ENCODE measurements at regions not wholly inside any gene's neighbourhood (a gene's known extent, or its start where the extent isn't known, plus 50 kb on each side); places are given as distances from the start of the nearest gene placed in this dataset.

- no peak for DNase-seq
Measured at GRCh38 chr22:48352086-48352911, 1475.4 kb downstream of the BRD1 start.

- no peak for DNase-seq
Measured at GRCh38 chr22:48351376-48352085, 1476.1 kb downstream of the BRD1 start.

GRCh38 chr22:48350456-48350855 lies 1477.2 kb downstream of the BRD1 start:
- no peak for DNase-seq

GRCh38 chr22:48348855-48349254 lies 1478.8 kb downstream of the BRD1 start:
- no peak for DNase-seq

GRCh38 chr22:48347311-48347710 lies 1480.4 kb downstream of the BRD1 start:
- DNase-seq, result no peak

- no peak for DNase-seq
Measured at GRCh38 chr22:48346911-48347310, 1480.8 kb downstream of the BRD1 start.

- DNase-seq, result no peak
Measured at GRCh38 chr22:48346311-48346710, 1481.4 kb downstream of the BRD1 start.

GRCh38 chr22:48345631-48346030 lies 1482.0 kb downstream of the BRD1 start:
- DNase-seq, result no peak

- no peak for DNase-seq
Measured at GRCh38 chr22:48343461-48343860, 1484.2 kb downstream of the BRD1 start.

GRCh38 chr22:48342732-48343131 lies 1484.9 kb downstream of the BRD1 start:
- no peak for DNase-seq

- DNase-seq, result no peak
Measured at GRCh38 chr22:48342016-48342415, 1485.7 kb downstream of the BRD1 start.

- DNase-seq, result no peak
Measured at GRCh38 chr22:48340727-48341709, 1486.7 kb downstream of the BRD1 start.

GRCh38 chr22:48340191-48340590 lies 1487.5 kb downstream of the BRD1 start:
- no peak for DNase-seq

- no peak for DNase-seq
Measured at GRCh38 chr22:48338793-48339705, 1488.6 kb downstream of the BRD1 start.

- no peak for DNase-seq
Measured at GRCh38 chr22:48337957-48338792, 1489.5 kb downstream of the BRD1 start.

- no peak for DNase-seq
Measured at GRCh38 chr22:48336339-48337060, 1491.2 kb downstream of the BRD1 start.

GRCh38 chr22:48335442-48336139 lies 1492.1 kb downstream of the BRD1 start:
- DNase-seq, result no peak

- DNase-seq, result no peak
Measured at GRCh38 chr22:48334971-48335370, 1492.7 kb downstream of the BRD1 start.

Measured in NCI-H2107 (cell line).